ENCODE measurements at regions not wholly inside any gene's neighbourhood (a gene's known extent, or its start where the extent isn't known, plus 50 kb on each side); places are given as distances from the start of the nearest gene placed in this dataset.

DNA sequence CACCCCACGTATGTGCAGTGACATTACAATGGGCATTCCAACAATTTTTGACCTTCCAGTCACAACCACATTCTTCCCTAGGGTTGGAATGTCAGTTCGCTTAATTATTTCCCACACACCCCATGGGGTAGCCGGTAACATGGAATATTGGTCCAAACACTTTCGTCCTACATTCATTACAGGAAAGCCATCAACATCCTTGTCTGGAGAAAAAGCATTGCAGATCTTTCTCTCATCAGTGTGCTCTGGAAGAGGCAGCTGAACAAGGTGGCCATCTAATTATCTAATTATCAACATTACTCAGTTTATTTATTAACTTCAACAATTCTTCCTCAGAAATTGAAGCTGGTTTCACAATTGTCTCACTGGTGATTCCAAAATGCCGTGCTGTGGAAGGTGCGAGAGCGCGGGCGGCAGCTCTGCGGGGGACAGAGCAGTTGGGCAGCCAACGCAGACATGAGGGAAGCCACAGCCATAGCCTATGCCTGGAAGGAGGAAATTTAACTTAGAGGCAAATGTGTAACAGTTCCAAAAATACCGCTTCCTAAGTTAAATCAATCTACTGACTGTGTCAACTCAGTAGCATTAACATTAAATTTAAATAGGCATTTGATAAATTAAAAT, 1158.9 kb upstream of the EPHA6 start:
- TF ChIP-seq, protein P1, sequence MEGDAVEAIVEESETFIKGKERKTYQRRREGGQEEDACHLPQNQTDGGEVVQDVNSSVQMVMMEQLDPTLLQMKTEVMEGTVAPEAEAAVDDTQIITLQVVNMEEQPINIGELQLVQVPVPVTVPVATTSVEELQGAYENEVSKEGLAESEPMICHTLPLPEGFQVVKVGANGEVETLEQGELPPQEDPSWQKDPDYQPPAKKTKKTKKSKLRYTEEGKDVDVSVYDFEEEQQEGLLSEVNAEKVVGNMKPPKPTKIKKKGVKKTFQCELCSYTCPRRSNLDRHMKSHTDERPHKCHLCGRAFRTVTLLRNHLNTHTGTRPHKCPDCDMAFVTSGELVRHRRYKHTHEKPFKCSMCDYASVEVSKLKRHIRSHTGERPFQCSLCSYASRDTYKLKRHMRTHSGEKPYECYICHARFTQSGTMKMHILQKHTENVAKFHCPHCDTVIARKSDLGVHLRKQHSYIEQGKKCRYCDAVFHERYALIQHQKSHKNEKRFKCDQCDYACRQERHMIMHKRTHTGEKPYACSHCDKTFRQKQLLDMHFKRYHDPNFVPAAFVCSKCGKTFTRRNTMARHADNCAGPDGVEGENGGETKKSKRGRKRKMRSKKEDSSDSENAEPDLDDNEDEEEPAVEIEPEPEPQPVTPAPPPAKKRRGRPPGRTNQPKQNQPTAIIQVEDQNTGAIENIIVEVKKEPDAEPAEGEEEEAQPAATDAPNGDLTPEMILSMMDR (conservative IDR thresholded peaks at IDR 0.05) = no peak
- H3K27ac ChIP-seq = no peak overlapping the region

DNA sequence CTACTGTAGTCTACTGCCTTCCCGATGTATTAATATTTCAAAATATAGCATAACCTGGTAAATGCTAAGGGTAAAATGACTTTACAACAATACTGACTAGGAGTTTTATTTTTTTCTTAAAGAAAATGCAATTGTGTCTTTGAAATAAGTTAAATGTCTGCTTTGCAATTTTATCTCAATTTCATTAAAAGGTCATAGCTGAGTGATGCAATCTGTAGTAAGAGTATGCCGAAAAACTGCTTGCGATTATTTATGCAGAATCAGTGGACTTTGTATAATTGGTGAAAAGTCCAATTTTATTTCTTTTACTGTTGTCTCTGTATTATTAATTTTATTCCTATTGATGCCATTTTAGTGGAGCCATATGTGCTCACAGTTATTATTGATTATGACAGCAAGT, 1143.6 kb upstream of the EPHA6 start:
- no peak overlapping the region for H3K27ac ChIP-seq
- TF ChIP-seq, protein P1 (conservative IDR thresholded peaks at IDR 0.05) = no peak

DNA sequence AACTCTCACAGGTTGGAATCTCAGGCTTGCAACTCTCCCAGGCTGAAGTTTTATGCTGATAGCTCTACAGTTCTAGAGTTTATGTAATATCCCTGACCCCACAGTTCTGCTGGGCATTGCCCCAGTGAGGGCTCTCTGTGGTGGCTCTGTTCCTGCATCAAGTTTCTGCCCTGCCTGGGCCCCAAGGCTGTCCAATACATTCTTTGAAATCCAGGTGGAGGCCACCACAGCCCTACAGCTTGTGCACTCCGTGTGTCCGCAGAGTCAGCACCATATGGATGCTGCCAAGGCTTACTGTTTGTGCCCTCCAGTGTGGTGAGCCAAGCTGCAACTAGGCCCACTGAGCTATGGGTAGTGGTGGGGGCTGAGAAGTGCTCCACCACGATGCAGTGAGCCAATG, 1141.2 kb upstream of the EPHA6 start:
- no peak overlapping the region for H3K27ac ChIP-seq
- TF ChIP-seq, protein P1 (conservative IDR thresholded peaks at IDR 0.05) = no peak

DNA sequence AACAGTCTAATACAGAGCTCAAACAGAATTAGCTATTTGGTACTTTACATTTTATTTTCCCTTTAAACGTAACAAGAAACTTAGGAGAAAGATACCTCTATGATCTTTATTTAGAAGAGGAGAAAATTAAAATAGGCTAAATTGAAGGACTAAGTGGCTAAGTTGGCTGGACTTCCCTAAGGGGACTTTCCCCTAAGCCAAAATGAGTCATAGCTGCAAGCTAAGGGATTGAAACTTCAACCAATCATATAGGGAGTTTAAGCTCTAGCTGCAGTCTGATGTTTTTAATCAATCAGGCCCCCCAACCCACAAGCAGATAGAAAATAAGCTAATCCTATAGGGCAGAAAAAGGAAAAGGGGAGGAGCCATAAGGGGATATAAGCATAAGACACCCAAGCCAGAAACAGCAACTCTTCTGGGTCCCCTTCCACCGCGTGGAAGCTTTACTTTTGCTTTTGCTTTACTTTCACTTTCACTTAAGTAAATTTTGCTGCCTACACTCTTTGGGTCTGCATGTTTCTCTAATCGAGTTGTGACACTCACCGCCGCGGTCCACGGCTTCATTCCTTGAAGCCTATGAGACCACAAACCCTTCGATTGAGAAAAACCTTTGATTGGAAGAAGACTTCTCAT, 1108.5 kb upstream of the EPHA6 start:
- TF ChIP-seq, protein P1 (conservative IDR thresholded peaks at IDR 0.05) = no peak
- H3K27ac ChIP-seq = no peak overlapping the region

DNA sequence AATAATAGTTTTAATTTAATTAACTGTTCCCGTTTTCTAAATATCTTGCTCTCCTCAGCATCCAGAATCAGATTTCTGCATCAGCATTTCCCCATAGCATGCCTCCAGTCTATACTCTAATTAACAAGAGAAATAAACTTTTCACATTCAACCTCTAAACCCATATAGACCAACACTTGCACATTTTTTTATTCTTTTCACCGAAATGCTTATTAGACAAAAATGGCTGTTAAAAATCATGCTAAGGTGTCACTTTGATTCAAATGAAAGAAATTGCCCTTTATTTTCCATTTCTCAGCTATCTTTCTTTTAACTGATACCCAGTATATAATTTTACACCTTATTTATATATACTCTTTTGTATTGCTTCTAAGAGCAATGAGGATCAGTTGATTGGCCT, 1107.1 kb upstream of the EPHA6 start:
- H3K27ac ChIP-seq = no peak overlapping the region
- TF ChIP-seq, protein P1 (conservative IDR thresholded peaks at IDR 0.05) = no peak

DNA sequence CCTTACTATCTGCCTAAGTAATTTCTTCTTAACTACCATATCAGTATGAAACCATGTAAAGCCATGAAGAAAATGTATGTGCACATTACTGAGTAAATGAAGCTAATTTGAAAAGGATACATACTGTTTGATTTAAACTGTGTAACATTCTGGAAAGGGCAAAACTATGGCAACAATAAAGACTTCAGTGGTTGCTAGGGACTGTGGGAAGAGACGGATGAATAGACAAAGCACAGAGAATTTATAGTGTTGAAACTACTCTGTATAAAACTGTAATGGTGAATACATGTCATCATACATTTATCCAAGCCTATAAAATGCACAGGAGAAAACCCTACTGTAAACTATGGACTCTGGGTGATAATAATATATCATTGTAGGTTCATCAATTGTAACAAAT, 1103.7 kb upstream of the EPHA6 start:
- H3K27ac ChIP-seq = no peak overlapping the region
- TF ChIP-seq, protein P1 (conservative IDR thresholded peaks at IDR 0.05) = no peak

DNA sequence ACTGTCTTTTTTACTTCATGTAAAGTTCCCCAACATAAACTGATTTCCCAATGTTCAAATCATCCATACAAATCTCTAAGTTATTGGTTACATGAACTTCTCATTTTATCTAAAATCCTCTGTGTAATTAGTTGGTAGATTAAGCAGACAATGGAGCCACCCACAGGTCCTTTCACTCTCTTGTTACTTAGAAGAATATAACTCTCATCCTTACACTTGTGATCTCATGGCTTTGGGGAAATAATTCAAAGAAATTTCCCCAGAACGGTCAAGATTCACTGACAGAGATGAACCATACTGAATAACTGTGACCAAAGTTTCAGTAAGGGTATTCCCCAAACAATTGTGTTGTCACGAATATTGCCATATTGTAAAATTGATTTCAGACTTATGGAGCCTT, 1102.6 kb upstream of the EPHA6 start:
- TF ChIP-seq, protein P1 (conservative IDR thresholded peaks at IDR 0.05) = no peak
- H3K27ac ChIP-seq = no peak overlapping the region
